Bronchial epithelial cell (primary cell): ENCODE measurements at regions not wholly inside any gene's neighbourhood (a gene's known extent, or its start where the extent isn't known, plus 50 kb on each side); places are given as distances from the start of the nearest gene placed in this dataset.

Experiments used
- DNase-seq: peaks from one replicate; pipeline ENCODE4 v3.0.0-alpha.2; 2010; ENCODE audit warnings: low read depth
- FAIRE-seq: peaks from 2 replicates; lab custom pipeline; 2011; peaks lifted over from hg19 to GRCh38; lab: Jason Lieb, UNC
- H3K27me3 ChIP-seq: 2 replicates; pipeline ENCODE4 v1.5.1; 2011; ENCODE audit warnings: low read length; ENCODE audit not compliant: control insufficient read depth, insufficient read depth
- H3K36me3 ChIP-seq: 2 replicates; pipeline ENCODE4 v1.5.1; 2011; ENCODE audit warnings: low read length; ENCODE audit not compliant: control insufficient read depth, insufficient read depth
- H3K4me3 ChIP-seq: 2 replicates; pipeline ENCODE4 v1.5.1; 2011; ENCODE audit warnings: mild to moderate bottlenecking, low read depth, low read length, control low read depth
- TF ChIP-seq, protein P1 (sequence below): IDR thresholded peaks from 2 replicates; pipeline ENCODE4 v1.5.1; 2011; ENCODE audit warnings: mild to moderate bottlenecking, moderate library complexity, low read length, control low read depth, inconsistent platforms; ENCODE audit not compliant: insufficient read depth, severe bottlenecking

DNA sequence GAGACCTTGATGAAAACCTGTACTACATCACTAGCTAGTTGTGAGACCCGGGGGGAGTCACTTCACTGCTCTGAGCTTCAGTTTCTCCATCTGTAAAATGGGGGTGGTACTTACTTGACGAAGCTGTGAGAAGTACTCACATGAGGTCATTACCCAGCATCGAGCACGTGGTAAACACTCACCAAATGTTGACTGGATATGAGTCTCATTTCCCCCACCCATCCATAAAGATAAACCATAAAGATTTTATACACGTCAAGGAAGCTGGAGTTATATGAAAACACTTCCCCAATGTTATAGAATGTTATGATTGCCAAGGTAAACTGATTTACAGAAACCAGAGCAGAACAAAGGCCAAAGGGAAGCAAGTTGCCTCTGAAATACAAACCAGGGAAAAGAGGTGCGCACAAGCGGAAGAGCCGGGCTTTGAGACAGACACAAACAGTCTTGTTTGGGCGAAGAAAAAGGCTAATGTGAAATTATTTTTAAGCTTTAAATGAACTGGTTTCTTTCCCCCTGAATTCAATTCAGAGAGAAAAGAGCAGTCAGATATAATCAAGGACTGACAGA is 536.8 kb downstream of the MED13L start:
- TF ChIP-seq, protein P1, sequence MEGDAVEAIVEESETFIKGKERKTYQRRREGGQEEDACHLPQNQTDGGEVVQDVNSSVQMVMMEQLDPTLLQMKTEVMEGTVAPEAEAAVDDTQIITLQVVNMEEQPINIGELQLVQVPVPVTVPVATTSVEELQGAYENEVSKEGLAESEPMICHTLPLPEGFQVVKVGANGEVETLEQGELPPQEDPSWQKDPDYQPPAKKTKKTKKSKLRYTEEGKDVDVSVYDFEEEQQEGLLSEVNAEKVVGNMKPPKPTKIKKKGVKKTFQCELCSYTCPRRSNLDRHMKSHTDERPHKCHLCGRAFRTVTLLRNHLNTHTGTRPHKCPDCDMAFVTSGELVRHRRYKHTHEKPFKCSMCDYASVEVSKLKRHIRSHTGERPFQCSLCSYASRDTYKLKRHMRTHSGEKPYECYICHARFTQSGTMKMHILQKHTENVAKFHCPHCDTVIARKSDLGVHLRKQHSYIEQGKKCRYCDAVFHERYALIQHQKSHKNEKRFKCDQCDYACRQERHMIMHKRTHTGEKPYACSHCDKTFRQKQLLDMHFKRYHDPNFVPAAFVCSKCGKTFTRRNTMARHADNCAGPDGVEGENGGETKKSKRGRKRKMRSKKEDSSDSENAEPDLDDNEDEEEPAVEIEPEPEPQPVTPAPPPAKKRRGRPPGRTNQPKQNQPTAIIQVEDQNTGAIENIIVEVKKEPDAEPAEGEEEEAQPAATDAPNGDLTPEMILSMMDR = no peak
- DNase-seq (no peak), FAIRE-seq (no peak)
- Histone ChIP-seq H3K36me3 (no peaks in the 10 kb centered on the region), H3K4me3 (no peak overlapping the region), H3K27me3 (no peaks in the 10 kb centered on the region)

DNA sequence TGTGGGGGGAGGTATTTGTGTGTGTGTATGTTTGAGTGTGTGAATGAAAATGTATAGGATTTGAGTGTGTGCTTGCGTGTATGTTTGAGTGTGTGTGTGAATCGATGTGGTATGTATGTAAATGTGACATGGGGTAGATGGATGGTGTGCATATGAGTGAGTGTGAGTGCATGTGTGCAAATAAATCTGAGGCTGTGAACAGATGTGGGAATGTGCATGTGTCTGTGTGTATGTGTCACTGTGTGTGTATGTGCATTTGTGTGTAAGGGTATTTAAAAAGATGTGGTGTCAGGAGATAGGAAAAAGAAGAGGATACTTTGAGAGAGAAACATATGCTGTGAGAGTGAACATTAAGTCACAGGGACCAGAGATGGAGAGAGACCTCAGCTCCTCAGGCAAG is 539.6 kb downstream of the MED13L start:
- DNase-seq (no peak), FAIRE-seq (no peak)
- TF ChIP-seq, protein P1 = no peak
- Histone ChIP-seq H3K36me3 (no peaks in the 10 kb centered on the region), H3K27me3 (no peaks in the 10 kb centered on the region), H3K4me3 (no peak overlapping the region)

DNA sequence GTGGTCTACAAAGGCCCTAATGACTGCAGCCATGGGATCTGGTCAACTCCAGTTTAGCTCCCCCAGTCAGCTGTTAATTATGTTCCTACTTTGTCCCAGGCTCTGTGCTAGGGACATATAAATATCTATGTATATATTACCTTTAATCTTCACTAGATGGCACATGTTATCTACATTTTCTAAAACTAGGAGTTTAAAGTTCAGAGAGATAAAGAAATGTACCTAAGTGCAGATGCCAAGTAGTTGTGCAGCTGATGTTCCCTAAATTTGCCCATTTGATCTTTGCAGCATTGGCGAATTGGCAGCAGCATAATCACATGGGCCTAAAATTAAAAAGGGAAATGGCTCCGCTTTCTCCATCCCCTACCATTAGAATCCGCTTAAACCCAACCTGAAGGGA is 541.1 kb downstream of the MED13L start:
- FAIRE-seq (no peak), DNase-seq (no peak)
- H3K27me3 ChIP-seq = no peaks in the 10 kb centered on the region
- TF ChIP-seq, protein P1 = no peak
- H3K36me3 ChIP-seq = no peaks in the 10 kb centered on the region
- no peak overlapping the region for H3K4me3 ChIP-seq

DNA sequence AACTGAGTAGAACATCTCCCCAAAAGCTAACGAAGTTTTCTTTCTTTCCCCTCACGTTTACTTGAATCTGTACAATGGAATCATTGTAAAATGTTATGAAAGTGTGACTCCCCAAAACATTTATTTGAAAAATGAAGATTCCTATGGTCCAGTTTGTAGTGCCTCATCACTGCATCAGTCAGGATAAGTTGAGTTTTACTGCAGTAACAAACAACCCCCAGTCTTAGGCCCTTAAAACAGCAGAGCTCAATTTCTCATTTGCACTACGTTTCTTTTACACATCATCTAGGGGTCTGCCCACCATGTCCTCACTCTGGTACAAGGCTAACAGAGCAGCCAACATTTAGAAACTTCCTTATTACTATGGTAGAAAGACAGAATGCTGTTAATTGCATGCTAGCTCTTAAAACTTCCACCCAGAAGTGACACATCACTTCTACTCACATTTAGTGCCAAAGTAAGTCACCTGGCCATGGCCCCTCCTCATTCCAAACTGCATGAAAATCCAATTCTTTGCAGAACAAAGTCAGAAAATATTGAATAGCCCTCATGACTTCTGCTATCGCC is 546.4 kb downstream of the MED13L start:
- no peak for FAIRE-seq
- TF ChIP-seq, protein P1 = no peak
- Histone ChIP-seq H3K27me3 (no peaks in the 10 kb centered on the region), H3K4me3 (no peak overlapping the region), H3K36me3 (no peaks in the 10 kb centered on the region)
- no peak for DNase-seq

DNA sequence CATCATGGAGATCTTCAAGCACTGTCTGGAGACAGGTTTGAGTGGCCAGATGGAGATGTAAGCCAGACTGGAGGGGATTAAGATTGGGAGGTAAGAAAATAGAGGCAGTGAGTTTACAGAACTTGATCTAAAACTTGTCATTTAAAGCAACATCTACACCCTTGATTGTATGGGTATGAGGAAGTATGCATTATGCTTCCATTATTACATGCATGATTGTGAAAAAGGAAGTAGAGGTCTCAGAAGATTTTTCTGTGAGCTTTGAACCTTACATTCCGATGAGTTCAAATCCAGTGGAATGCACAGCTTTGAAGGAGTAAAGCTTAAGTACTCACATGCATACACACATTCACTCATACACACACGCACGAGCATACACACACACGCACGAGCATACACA is 550.8 kb downstream of the MED13L start:
- no peaks in the 10 kb centered on the region for H3K27me3 ChIP-seq
- no peak for FAIRE-seq
- TF ChIP-seq, protein P1 = no peak

DNA sequence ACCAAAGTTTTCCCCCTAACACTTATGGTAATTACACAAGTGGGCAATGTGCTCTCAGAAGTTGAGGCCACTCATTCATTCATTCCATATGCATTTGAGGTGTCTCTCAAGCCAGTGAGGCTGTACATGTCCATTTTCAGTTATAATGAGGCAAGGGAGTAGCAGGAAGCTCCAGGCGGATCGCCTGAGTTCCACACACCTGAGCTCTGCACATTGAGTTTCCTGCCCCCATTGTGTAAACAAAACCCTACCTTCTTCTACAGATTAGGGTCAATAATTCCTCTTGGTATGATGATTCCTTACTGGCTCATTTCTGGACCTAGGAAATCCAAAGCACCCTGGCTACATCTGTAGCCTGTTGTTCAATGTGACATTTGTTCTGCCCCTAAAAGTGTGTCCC is 555.3 kb downstream of the MED13L start:
- FAIRE-seq = no peak
- Histone ChIP-seq H3K27me3 (no peaks in the 10 kb centered on the region), H3K4me3 (no peak overlapping the region), H3K36me3 (no peaks in the 10 kb centered on the region)
- DNase-seq = no peak
- TF ChIP-seq, protein P1 = no peak

More for the DNA sequence above, 550.8 kb downstream of the MED13L start:
- DNase-seq = no peak
- Histone ChIP-seq H3K4me3 (no peak overlapping the region), H3K36me3 (no peaks in the 10 kb centered on the region)
